GM06990 (cell line): ENCODE measurements at regions not wholly inside any gene's neighbourhood (a gene's known extent, or its start where the extent isn't known, plus 50 kb on each side); places are given as distances from the start of the nearest gene placed in this dataset.
A peak's percentile ranks its signal among the peaks of the same experiment; 100 is the strongest.

Experiments
- DNase-seq: peaks from one replicate; pipeline ENCODE4 v3.0.0-alpha.2; 2011; ENCODE audit not compliant: insufficient read length; ENCODE audit errors: extremely low read depth
- H3K27me3 ChIP-seq: replicated peaks from 2 replicates; pipeline ENCODE4 v1.6.0; 2011; ENCODE audit warnings: low read length; ENCODE audit not compliant: control insufficient read depth, insufficient read depth
- H3K36me3 ChIP-seq: 2 replicates; pipeline ENCODE4 v1.5.1; 2011; ENCODE audit warnings: low read length; ENCODE audit not compliant: control insufficient read depth, insufficient read depth
- H3K4me3 ChIP-seq: replicated peaks from 2 replicates; pipeline ENCODE4 v1.5.1; 2011; ENCODE audit warnings: low read depth, mild to moderate bottlenecking, control low read depth, low read length
- TF ChIP-seq, protein P1 (sequence below): IDR thresholded peaks from 2 replicates; pipeline ENCODE4 v1.5.1; 2011; ENCODE audit warnings: low read length, control low read depth, mild to moderate bottlenecking, inconsistent platforms; ENCODE audit not compliant: insufficient read depth, poor library complexity, severe bottlenecking

DNA sequence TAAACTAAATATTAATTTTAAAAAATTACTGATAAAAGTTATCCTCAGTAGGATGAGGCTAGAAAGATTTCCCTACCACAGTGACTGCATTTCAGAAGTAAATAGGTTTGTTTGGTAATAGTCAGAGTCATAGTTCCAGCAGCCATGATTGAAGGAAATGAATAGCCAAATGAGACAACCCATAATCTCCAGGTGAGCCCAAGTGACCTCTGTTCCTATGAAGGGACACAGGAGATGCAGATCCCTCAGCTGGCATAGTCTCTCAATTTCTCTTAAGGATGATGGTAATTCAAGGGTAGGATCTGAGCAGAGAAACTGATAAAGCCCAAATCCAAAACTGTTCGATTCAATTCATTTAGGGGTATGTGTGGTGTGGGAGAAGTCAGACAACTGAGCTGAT lies 461.8 kb downstream of the RAP2B start:
- TF ChIP-seq, protein P1, sequence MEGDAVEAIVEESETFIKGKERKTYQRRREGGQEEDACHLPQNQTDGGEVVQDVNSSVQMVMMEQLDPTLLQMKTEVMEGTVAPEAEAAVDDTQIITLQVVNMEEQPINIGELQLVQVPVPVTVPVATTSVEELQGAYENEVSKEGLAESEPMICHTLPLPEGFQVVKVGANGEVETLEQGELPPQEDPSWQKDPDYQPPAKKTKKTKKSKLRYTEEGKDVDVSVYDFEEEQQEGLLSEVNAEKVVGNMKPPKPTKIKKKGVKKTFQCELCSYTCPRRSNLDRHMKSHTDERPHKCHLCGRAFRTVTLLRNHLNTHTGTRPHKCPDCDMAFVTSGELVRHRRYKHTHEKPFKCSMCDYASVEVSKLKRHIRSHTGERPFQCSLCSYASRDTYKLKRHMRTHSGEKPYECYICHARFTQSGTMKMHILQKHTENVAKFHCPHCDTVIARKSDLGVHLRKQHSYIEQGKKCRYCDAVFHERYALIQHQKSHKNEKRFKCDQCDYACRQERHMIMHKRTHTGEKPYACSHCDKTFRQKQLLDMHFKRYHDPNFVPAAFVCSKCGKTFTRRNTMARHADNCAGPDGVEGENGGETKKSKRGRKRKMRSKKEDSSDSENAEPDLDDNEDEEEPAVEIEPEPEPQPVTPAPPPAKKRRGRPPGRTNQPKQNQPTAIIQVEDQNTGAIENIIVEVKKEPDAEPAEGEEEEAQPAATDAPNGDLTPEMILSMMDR = no peak
- no peaks in the 10 kb centered on the region for H3K36me3 ChIP-seq
- DNase-seq = no peak
- H3K4me3 ChIP-seq = no peak overlapping the region
- no peaks in the 10 kb centered on the region for H3K27me3 ChIP-seq

DNA sequence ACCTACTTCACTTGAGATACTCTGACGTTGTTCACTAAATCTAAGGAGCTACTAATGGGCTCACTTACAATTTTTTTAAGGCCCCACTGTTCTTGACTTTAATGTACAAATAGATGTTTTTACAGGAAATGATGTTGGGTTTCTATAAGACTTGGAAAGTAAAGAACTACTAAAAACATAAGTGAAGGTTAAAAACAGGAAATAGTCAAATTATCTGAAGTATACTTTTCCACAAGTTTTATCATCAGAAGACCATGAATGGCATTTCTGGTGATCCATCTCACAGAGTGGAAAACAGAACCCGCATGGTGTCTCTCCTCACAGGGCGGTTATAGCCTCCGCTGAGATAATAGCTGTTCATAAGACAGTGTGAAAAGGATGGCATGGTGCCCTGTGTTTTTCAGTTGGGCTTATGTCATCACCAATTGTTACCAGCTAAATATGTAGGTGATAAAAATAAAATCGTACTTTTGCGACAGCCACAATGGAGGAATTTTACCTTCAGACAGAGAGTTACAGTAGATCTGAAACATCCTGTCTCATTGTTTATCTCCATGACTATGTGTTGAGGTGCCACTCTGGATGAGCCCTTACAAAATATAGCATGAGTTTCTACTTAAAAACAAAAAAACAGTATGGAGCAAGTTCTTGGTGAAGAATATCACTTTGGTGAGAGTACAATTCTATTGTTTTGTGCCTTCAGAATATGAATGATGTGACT lies 462.4 kb downstream of the RAP2B start:
- Histone ChIP-seq H3K27me3 (no peaks in the 10 kb centered on the region), H3K4me3 (no peak overlapping the region), H3K36me3 (no peaks in the 10 kb centered on the region)
- TF ChIP-seq, protein P1 = no peak
- peak; percentile 28 for DNase-seq

DNA sequence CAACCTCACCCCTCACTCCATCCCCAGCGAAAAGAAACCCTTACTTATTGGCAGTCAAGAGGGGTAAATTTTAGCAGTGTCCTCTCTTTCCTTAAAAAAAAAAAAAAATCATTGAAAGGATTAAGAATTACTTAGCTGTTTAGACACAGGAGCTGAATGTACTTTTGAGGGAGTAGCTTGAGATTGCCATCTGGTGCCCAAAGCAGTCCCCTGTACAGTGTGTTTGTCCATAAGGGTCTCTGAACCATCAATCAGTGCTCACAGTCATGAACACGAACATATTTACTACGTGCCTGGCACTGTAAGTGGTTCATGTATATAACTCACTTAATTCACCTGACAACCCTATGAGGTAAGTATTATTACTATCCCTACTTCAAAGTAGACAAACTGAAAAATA lies 463.5 kb downstream of the RAP2B start:
- DNase-seq = no peak

DNA sequence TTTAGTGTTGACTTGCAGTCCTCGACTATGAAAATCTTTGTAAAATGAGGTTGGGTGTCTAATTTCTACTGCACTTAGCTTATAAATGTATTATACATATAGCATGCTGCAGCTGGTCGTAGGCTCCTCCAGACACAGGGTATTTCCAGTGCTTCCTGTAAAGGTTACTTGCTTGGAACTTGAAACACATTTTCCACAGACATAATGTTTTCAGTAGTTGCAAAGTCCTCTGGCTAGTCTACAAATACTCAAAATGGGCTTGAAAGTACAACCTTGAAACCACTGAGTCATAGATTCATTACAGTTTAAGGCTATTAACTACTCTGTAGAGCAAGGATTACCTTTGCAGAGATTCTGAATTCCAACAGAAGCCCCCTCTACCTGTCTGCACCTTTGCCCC lies 464.1 kb downstream of the RAP2B start:
- no peak overlapping the region for H3K4me3 ChIP-seq
- peak; percentile 18 for DNase-seq
- TF ChIP-seq, protein P1 = no peak
- H3K36me3 ChIP-seq = no peaks in the 10 kb centered on the region
- no peaks in the 10 kb centered on the region for H3K27me3 ChIP-seq

More for the DNA sequence above, 463.5 kb downstream of the RAP2B start:
- Histone ChIP-seq H3K27me3 (no peaks in the 10 kb centered on the region), H3K36me3 (no peaks in the 10 kb centered on the region), H3K4me3 (no peak overlapping the region)
- TF ChIP-seq, protein P1 = no peak

DNA sequence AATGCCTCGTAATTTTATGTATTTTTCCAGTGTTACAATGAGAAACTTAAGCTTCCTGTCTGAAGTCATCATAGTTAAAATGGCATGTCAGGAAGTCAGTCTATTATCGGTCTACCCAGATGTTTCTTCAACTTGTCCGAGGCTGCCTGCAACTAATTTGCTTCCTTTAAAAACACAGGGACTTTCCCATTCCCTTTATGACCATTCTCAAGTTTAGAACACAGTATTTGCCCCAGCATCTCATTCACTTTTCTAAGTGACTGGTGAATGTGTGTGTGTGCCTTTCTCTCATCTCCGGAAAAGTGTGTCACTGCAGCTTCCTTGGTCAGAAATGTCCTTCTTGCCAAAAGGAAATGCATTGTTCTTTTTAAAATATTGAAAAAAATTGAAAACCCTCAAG lies 466.6 kb downstream of the RAP2B start:
- DNase-seq = no peak
- TF ChIP-seq, protein P1 = no peak
- Histone ChIP-seq H3K27me3 (no peaks in the 10 kb centered on the region), H3K36me3 (no peaks in the 10 kb centered on the region), H3K4me3 (no peak overlapping the region)

DNA sequence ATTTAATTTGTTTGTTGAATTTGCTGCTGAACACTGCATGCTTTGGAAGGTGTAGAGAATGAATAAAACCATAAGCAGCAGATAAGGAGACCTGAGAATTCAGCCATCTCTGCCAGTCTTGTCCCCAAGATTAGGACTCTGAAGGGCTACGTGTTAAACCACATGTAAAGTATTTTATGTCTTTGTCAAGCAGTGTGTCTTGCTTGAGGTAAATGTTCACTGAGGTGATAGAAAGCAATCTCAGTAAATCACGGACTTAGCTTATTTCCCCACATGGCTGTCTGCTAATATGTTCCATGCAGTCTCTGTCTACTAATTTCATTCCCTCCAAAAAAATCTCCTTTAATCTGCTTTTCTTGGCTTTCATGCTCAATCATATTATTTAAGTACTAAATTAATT lies 467.1 kb downstream of the RAP2B start:
- no peak for DNase-seq
- H3K36me3 ChIP-seq = no peaks in the 10 kb centered on the region
- no peak overlapping the region for H3K4me3 ChIP-seq
- TF ChIP-seq, protein P1 = no peak
- no peaks in the 10 kb centered on the region for H3K27me3 ChIP-seq
